ENCODE measurements at regions not wholly inside any gene's neighbourhood (a gene's known extent, or its start where the extent isn't known, plus 50 kb on each side); places are given as distances from the start of the nearest gene placed in this dataset.

DNA sequence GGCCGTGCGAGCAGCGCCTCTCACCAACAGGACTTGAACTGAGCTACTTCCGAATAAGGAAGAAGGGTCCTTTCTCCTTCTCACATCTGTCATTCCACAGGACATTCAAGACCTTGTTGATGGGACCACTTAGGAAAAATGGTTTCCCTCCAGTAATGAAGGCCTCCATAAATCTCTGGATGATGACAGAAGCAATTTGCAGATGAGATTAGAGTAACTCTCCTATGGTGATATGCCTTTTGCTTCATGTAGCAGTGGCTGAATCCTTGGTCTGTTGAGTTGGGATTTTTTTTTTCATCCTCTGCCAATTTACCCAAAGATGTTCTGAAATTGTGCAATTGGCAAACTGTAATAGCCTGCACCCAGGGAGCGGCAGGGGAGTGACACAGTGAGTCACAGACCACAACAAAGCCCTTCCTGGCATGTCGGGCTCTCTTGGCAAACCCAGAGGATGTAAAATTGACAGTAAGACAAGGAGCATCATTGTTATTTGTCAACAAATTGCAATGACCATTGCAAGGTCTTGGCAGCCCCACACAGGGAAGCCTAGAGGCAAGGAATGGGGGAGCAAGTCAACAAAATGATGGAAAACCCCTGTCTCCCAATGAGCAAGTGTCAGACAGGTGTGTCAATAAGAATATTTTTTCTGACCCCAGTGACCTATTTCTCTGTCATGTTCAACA is 275.9 kb downstream of the ACTL7B start (continued):
- TF ChIP-seq, protein P1, sequence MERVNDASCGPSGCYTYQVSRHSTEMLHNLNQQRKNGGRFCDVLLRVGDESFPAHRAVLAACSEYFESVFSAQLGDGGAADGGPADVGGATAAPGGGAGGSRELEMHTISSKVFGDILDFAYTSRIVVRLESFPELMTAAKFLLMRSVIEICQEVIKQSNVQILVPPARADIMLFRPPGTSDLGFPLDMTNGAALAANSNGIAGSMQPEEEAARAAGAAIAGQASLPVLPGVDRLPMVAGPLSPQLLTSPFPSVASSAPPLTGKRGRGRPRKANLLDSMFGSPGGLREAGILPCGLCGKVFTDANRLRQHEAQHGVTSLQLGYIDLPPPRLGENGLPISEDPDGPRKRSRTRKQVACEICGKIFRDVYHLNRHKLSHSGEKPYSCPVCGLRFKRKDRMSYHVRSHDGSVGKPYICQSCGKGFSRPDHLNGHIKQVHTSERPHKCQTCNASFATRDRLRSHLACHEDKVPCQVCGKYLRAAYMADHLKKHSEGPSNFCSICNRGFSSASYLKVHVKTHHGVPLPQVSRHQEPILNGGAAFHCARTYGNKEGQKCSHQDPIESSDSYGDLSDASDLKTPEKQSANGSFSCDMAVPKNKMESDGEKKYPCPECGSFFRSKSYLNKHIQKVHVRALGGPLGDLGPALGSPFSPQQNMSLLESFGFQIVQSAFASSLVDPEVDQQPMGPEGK (CRISPR knock-in tag; IDR thresholded peaks at IDR 0.05): no peak
- TF ChIP-seq REL (CRISPR knock-in tag; conservative IDR thresholded peaks at IDR 0.05) (no peak), FOSL2 (CRISPR knock-in tag; IDR thresholded peaks at IDR 0.05) (peak; percentile 98), ATF1 (CRISPR knock-in tag; IDR thresholded peaks at IDR 0.05) (no peak), TBL1XR1 (IDR thresholded peaks at IDR 0.05; ENCODE audit: borderline replicate concordance, low read length, partially characterized antibody) (no peak), MYC (CRISPR knock-in tag; IDR thresholded peaks at IDR 0.05; ENCODE audit: borderline replicate concordance) (no peak), SATB2 (CRISPR knock-in tag; IDR thresholded peaks at IDR 0.05) (no peak), SUZ12 (IDR thresholded peaks at IDR 0.05; ENCODE audit: low read depth, low read length) (no peak)
- TF ChIP-seq, protein P2, sequence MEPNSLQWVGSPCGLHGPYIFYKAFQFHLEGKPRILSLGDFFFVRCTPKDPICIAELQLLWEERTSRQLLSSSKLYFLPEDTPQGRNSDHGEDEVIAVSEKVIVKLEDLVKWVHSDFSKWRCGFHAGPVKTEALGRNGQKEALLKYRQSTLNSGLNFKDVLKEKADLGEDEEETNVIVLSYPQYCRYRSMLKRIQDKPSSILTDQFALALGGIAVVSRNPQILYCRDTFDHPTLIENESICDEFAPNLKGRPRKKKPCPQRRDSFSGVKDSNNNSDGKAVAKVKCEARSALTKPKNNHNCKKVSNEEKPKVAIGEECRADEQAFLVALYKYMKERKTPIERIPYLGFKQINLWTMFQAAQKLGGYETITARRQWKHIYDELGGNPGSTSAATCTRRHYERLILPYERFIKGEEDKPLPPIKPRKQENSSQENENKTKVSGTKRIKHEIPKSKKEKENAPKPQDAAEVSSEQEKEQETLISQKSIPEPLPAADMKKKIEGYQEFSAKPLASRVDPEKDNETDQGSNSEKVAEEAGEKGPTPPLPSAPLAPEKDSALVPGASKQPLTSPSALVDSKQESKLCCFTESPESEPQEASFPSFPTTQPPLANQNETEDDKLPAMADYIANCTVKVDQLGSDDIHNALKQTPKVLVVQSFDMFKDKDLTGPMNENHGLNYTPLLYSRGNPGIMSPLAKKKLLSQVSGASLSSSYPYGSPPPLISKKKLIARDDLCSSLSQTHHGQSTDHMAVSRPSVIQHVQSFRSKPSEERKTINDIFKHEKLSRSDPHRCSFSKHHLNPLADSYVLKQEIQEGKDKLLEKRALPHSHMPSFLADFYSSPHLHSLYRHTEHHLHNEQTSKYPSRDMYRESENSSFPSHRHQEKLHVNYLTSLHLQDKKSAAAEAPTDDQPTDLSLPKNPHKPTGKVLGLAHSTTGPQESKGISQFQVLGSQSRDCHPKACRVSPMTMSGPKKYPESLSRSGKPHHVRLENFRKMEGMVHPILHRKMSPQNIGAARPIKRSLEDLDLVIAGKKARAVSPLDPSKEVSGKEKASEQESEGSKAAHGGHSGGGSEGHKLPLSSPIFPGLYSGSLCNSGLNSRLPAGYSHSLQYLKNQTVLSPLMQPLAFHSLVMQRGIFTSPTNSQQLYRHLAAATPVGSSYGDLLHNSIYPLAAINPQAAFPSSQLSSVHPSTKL (CRISPR knock-in tag; IDR thresholded peaks at IDR 0.05): peak; percentile 67
- TF ChIP-seq, protein P3, sequence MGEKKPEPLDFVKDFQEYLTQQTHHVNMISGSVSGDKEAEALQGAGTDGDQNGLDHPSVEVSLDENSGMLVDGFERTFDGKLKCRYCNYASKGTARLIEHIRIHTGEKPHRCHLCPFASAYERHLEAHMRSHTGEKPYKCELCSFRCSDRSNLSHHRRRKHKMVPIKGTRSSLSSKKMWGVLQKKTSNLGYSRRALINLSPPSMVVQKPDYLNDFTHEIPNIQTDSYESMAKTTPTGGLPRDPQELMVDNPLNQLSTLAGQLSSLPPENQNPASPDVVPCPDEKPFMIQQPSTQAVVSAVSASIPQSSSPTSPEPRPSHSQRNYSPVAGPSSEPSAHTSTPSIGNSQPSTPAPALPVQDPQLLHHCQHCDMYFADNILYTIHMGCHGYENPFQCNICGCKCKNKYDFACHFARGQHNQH (CRISPR knock-in tag; IDR thresholded peaks at IDR 0.05): no peak
- TF ChIP-seq, protein P4, sequence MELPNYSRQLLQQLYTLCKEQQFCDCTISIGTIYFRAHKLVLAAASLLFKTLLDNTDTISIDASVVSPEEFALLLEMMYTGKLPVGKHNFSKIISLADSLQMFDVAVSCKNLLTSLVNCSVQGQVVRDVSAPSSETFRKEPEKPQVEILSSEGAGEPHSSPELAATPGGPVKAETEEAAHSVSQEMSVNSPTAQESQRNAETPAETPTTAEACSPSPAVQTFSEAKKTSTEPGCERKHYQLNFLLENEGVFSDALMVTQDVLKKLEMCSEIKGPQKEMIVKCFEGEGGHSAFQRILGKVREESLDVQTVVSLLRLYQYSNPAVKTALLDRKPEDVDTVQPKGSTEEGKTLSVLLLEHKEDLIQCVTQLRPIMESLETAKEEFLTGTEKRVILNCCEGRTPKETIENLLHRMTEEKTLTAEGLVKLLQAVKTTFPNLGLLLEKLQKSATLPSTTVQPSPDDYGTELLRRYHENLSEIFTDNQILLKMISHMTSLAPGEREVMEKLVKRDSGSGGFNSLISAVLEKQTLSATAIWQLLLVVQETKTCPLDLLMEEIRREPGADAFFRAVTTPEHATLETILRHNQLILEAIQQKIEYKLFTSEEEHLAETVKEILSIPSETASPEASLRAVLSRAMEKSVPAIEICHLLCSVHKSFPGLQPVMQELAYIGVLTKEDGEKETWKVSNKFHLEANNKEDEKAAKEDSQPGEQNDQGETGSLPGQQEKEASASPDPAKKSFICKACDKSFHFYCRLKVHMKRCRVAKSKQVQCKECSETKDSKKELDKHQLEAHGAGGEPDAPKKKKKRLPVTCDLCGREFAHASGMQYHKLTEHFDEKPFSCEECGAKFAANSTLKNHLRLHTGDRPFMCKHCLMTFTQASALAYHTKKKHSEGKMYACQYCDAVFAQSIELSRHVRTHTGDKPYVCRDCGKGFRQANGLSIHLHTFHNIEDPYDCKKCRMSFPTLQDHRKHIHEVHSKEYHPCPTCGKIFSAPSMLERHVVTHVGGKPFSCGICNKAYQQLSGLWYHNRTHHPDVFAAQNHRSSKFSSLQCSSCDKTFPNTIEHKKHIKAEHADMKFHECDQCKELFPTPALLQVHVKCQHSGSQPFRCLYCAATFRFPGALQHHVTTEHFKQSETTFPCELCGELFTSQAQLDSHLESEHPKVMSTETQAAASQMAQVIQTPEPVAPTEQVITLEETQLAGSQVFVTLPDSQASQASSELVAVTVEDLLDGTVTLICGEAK (IDR thresholded peaks at IDR 0.05): no peak
- TF ChIP-seq, protein P4 (CRISPR knock-in tag; IDR thresholded peaks at IDR 0.05): no peak

Data from HepG2 (cell line).